ENCODE measurements at regions not wholly inside any gene's neighbourhood (a gene's known extent, or its start where the extent isn't known, plus 50 kb on each side); places are given as distances from the start of the nearest gene placed in this dataset.
A peak's percentile ranks its signal among the peaks of the same experiment; 100 is the strongest.
"Not testable (repeated sequence)": the region's sequence is repeated elsewhere in the genome, so short reads cannot be mapped to it uniquely, and the experiment has no call there.

GRCh38 chr11:129704831-129705230, 110.8 kb upstream of the TMEM45B start:
- 72 to 77% methylated on average over 3 of the region's 3 CpGs for WGBS, 2 donors
- Histone ChIP-seq H3K27ac (ENCODE audit: low read depth in 1 of 2, low read length in 2 of 2) (no peak overlapping the region), H3K27me3 (ENCODE audit: control insufficient read depth in 1 of 2, insufficient read depth in 2 of 2, low read length in 1 of 2) (no peaks in the 10 kb centered on the region), H3K9me3 (ENCODE audit: control insufficient read depth, low read length) (no peaks in the 10 kb centered on the region), H3K36me3 (ENCODE audit: control insufficient read depth in 1 of 2, insufficient read depth in 2 of 2, low read length in 1 of 2) (no peaks in the 10 kb centered on the region), H3K4me3 (ENCODE audit: low read length in 2 of 2) (no peak overlapping the region), H3K4me1 (ENCODE audit: control insufficient read depth in 1 of 2, insufficient read depth in 2 of 2, low read length in 2 of 2) (no peaks in the 10 kb centered on the region)
- DNase-seq (no peak), ATAC-seq (ENCODE audit: low FRiP score) (no peak)
- intact Hi-C loops (cut with DNase I): no loop called here

GRCh38 chr11:129705341-129705740, 110.3 kb upstream of the TMEM45B start:
- intact Hi-C loops (cut with DNase I): no loop called here
- no peak for ATAC-seq (ENCODE audit: low FRiP score)
- H3K4me1 ChIP-seq (ENCODE audit: control insufficient read depth in 1 of 2, insufficient read depth in 2 of 2, low read length in 2 of 2): no peaks in the 10 kb centered on the region
- 84 to 87% methylated on average over 8 of the region's 8 CpGs for whole genome bisulfite sequencing, 2 donors
- no peaks in the 10 kb centered on the region for H3K27me3 ChIP-seq (ENCODE audit: control insufficient read depth in 1 of 2, insufficient read depth in 2 of 2, low read length in 1 of 2)
- H3K9me3 ChIP-seq (ENCODE audit: control insufficient read depth, low read length): no peaks in the 10 kb centered on the region
- DNase-seq: no peak
- H3K27ac ChIP-seq (ENCODE audit: low read depth in 1 of 2, low read length in 2 of 2): no peak overlapping the region
- no peaks in the 10 kb centered on the region for H3K36me3 ChIP-seq (ENCODE audit: control insufficient read depth in 1 of 2, insufficient read depth in 2 of 2, low read length in 1 of 2)
- no peak overlapping the region for H3K4me3 ChIP-seq (ENCODE audit: low read length in 2 of 2)

- intact Hi-C loops (cut with DNase I): no loop called here
- Histone ChIP-seq H3K27ac (ENCODE audit: low read depth in 1 of 2, low read length in 2 of 2) (no peak overlapping the region), H3K36me3 (ENCODE audit: control insufficient read depth in 1 of 2, insufficient read depth in 2 of 2, low read length in 1 of 2) (no peaks in the 10 kb centered on the region), H3K9me3 (ENCODE audit: control insufficient read depth, low read length) (no peaks in the 10 kb centered on the region), H3K27me3 (ENCODE audit: control insufficient read depth in 1 of 2, insufficient read depth in 2 of 2, low read length in 1 of 2) (no peaks in the 10 kb centered on the region), H3K4me3 (ENCODE audit: low read length in 2 of 2) (no peak overlapping the region), H3K4me1 (ENCODE audit: control insufficient read depth in 1 of 2, insufficient read depth in 2 of 2, low read length in 2 of 2) (no peaks in the 10 kb centered on the region)
- 70 to 74% methylated on average over 7 of the region's 7 CpGs for WGBS, 2 donors
- ATAC-seq (ENCODE audit: low FRiP score): no peak
- DNase-seq: no peak
Measured at GRCh38 chr11:129705933-129706332, 109.7 kb upstream of the TMEM45B start.

- Histone ChIP-seq H3K9me3 (ENCODE audit: control insufficient read depth, low read length) (no peaks in the 10 kb centered on the region), H3K27me3 (ENCODE audit: control insufficient read depth in 1 of 2, insufficient read depth in 2 of 2, low read length in 1 of 2) (no peaks in the 10 kb centered on the region), H3K36me3 (ENCODE audit: control insufficient read depth in 1 of 2, insufficient read depth in 2 of 2, low read length in 1 of 2) (no peaks in the 10 kb centered on the region), H3K4me3 (ENCODE audit: low read length in 2 of 2) (no peak overlapping the region), H3K4me1 (ENCODE audit: control insufficient read depth in 1 of 2, insufficient read depth in 2 of 2, low read length in 2 of 2) (no peaks in the 10 kb centered on the region), H3K27ac (ENCODE audit: low read depth in 1 of 2, low read length in 2 of 2) (no peak overlapping the region)
- DNase-seq (peak in 1 of 2 donors; percentile 56), ATAC-seq (ENCODE audit: low FRiP score) (no peak)
- 79 to 85% methylated on average over 15 of the region's 15 CpGs for WGBS, 2 donors
- intact Hi-C loops (cut with DNase I): no loop called here
Measured at GRCh38 chr11:129709801-129710398, 105.7 kb upstream of the TMEM45B start.

GRCh38 chr11:129710423-129710822, 105.2 kb upstream of the TMEM45B start:
- no peak for ATAC-seq (ENCODE audit: low FRiP score)
- Histone ChIP-seq H3K27me3 (ENCODE audit: control insufficient read depth in 1 of 2, insufficient read depth in 2 of 2, low read length in 1 of 2) (no peaks in the 10 kb centered on the region), H3K4me1 (ENCODE audit: control insufficient read depth in 1 of 2, insufficient read depth in 2 of 2, low read length in 2 of 2) (no peaks in the 10 kb centered on the region), H3K27ac (ENCODE audit: low read depth in 1 of 2, low read length in 2 of 2) (no peak overlapping the region), H3K9me3 (ENCODE audit: control insufficient read depth, low read length) (no peaks in the 10 kb centered on the region), H3K4me3 (ENCODE audit: low read length in 2 of 2) (no peak overlapping the region), H3K36me3 (ENCODE audit: control insufficient read depth in 1 of 2, insufficient read depth in 2 of 2, low read length in 1 of 2) (no peaks in the 10 kb centered on the region)
- DNase-seq: peak in 1 of 2 donors; percentile 23
- 72 to 76% methylated on average over 2 of the region's 2 CpGs for WGBS, 2 donors
- intact Hi-C loops (cut with DNase I): no loop called here

- intact Hi-C loops (cut with DNase I): no loop called here
- no peak for DNase-seq
- H3K9me3 ChIP-seq (ENCODE audit: control insufficient read depth, low read length): no peaks in the 10 kb centered on the region
- no peak overlapping the region for H3K27ac ChIP-seq (ENCODE audit: low read depth in 1 of 2, low read length in 2 of 2)
- WGBS, 2 donors: 72 to 78% methylated on average over 3 of the region's 3 CpGs
- no peak overlapping the region for H3K4me3 ChIP-seq (ENCODE audit: low read length in 2 of 2)
- no peaks in the 10 kb centered on the region for H3K36me3 ChIP-seq (ENCODE audit: control insufficient read depth in 1 of 2, insufficient read depth in 2 of 2, low read length in 1 of 2)
- ATAC-seq (ENCODE audit: low FRiP score): no peak
- no peaks in the 10 kb centered on the region for H3K4me1 ChIP-seq (ENCODE audit: control insufficient read depth in 1 of 2, insufficient read depth in 2 of 2, low read length in 2 of 2)
- H3K27me3 ChIP-seq (ENCODE audit: control insufficient read depth in 1 of 2, insufficient read depth in 2 of 2, low read length in 1 of 2): no peaks in the 10 kb centered on the region
Measured at GRCh38 chr11:129711760-129712159, 103.9 kb upstream of the TMEM45B start.

- ATAC-seq (ENCODE audit: low FRiP score); H3K36me3 ChIP-seq (ENCODE audit: control insufficient read depth in 1 of 2, insufficient read depth in 2 of 2, low read length in 1 of 2); intact Hi-C loops (cut with DNase I); H3K9me3 ChIP-seq (ENCODE audit: control insufficient read depth, low read length); H3K27ac ChIP-seq (ENCODE audit: low read depth in 1 of 2, low read length in 2 of 2); H3K4me1 ChIP-seq (ENCODE audit: control insufficient read depth in 1 of 2, insufficient read depth in 2 of 2, low read length in 2 of 2); H3K27me3 ChIP-seq (ENCODE audit: control insufficient read depth in 1 of 2, insufficient read depth in 2 of 2, low read length in 1 of 2); H3K4me3 ChIP-seq (ENCODE audit: low read length in 2 of 2): not testable (repeated sequence)
- peak in 1 of 2 donors; percentile 56 for DNase-seq
- WGBS, 2 donors: 91 to 92% methylated on average over 25 of the region's 25 CpGs
Measured at GRCh38 chr11:129712486-129713240, 103.0 kb upstream of the TMEM45B start.

- Histone ChIP-seq H3K27ac (ENCODE audit: low read depth in 1 of 2, low read length in 2 of 2) (no peak overlapping the region), H3K4me3 (ENCODE audit: low read length in 2 of 2) (no peak overlapping the region), H3K9me3 (ENCODE audit: control insufficient read depth, low read length) (no peaks in the 10 kb centered on the region), H3K4me1 (ENCODE audit: control insufficient read depth in 1 of 2, insufficient read depth in 2 of 2, low read length in 2 of 2) (no peaks in the 10 kb centered on the region), H3K27me3 (ENCODE audit: control insufficient read depth in 1 of 2, insufficient read depth in 2 of 2, low read length in 1 of 2) (no peaks in the 10 kb centered on the region), H3K36me3 (ENCODE audit: control insufficient read depth in 1 of 2, insufficient read depth in 2 of 2, low read length in 1 of 2) (no peaks in the 10 kb centered on the region)
- DNase-seq (no peak), ATAC-seq (ENCODE audit: low FRiP score) (no peak)
- intact Hi-C loops (cut with DNase I): no loop called here
- WGBS, 2 donors: 93 to 94% methylated on average over 3 of the region's 3 CpGs
Measured at GRCh38 chr11:129719037-129719436, 96.6 kb upstream of the TMEM45B start.

GRCh38 chr11:129720156-129720555, 95.5 kb upstream of the TMEM45B start:
- whole genome bisulfite sequencing, 2 donors: 72 to 74% methylated on average over 4 of the region's 4 CpGs
- DNase-seq: no peak
- Histone ChIP-seq H3K27ac (ENCODE audit: low read depth in 1 of 2, low read length in 2 of 2) (no peak overlapping the region), H3K4me1 (ENCODE audit: control insufficient read depth in 1 of 2, insufficient read depth in 2 of 2, low read length in 2 of 2) (no peaks in the 10 kb centered on the region), H3K9me3 (ENCODE audit: control insufficient read depth, low read length) (no peaks in the 10 kb centered on the region), H3K4me3 (ENCODE audit: low read length in 2 of 2) (no peak overlapping the region), H3K36me3 (ENCODE audit: control insufficient read depth in 1 of 2, insufficient read depth in 2 of 2, low read length in 1 of 2) (no peaks in the 10 kb centered on the region), H3K27me3 (ENCODE audit: control insufficient read depth in 1 of 2, insufficient read depth in 2 of 2, low read length in 1 of 2) (no peaks in the 10 kb centered on the region)
- ATAC-seq (ENCODE audit: low FRiP score): no peak
- intact Hi-C loops (cut with DNase I): no loop called here
